A549 (cell line): ENCODE measurements at regions not wholly inside any gene's neighbourhood (a gene's known extent, or its start where the extent isn't known, plus 50 kb on each side); places are given as distances from the start of the nearest gene placed in this dataset.

ENCODE experiments used
- CTCF ChIP-seq: fragments of >200 bp; sonication (Bioruptor Twin); formaldehyde crosslinking; IDR thresholded peaks from 3 replicates; pipeline ENCODE4 v1.5.1; 2016
- HMGXB4 ChIP-seq: fragments of 250-450 bp; sonication (Bioruptor Pico); IDR thresholded peaks from 2 replicates; pipeline ENCODE4 v1.5.0; 2021; ENCODE audit warnings: mild to moderate bottlenecking, moderate library complexity, borderline replicate concordance
- MAX ChIP-seq: IDR thresholded peaks from 2 replicates; pipeline ENCODE4 v1.6.1; 2012
- MAZ ChIP-seq: fragments of 150-350 bp; IDR thresholded peaks from 2 replicates; pipeline ENCODE4 v1.6.1; 2014; ENCODE audit warnings: antibody characterized with exemption, low read depth, low read length, borderline replicate concordance
- POLR2A ChIP-seq: IDR thresholded peaks from 2 replicates; pipeline ENCODE4 v1.6.1; 2012; ENCODE audit warnings: mild to moderate bottlenecking, low read length

GRCh38 chr18:78178812-78179211, 800.8 kb upstream of the SALL3 start:
- TF ChIP-seq CTCF (no peak), MAX (no peak), MAZ (no peak), HMGXB4 (no peak), POLR2A (no peak)
